ENCODE measurements at regions not wholly inside any gene's neighbourhood (a gene's known extent, or its start where the extent isn't known, plus 50 kb on each side); places are given as distances from the start of the nearest gene placed in this dataset.
A peak's percentile ranks its signal among the peaks of the same experiment; 100 is the strongest.
"Not testable (repeated sequence)": the region's sequence is repeated elsewhere in the genome, so short reads cannot be mapped to it uniquely, and the experiment has no call there.

DNA sequence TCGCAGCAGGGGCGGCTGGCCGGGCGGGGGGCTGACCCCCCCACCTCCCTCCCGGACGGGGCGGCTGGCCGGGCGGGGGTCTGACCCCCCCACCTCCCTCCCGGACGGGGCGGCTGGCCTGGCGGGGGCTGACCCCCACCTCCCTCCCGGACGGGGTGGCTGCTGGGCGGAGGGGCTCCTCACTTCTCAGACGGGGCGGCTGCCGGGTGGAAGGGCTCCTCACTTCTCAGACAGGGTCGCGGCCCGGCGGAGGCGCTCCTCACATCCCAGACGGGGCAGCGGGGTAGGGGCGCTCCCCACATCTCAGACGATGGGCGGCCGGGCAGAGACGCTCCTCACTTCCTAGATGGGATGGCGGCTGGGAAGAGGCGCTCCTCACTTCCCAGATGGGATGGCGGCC, 260.2 kb upstream of the PTCHD4 start:
- not testable (repeated sequence) for DNase-seq

DNA sequence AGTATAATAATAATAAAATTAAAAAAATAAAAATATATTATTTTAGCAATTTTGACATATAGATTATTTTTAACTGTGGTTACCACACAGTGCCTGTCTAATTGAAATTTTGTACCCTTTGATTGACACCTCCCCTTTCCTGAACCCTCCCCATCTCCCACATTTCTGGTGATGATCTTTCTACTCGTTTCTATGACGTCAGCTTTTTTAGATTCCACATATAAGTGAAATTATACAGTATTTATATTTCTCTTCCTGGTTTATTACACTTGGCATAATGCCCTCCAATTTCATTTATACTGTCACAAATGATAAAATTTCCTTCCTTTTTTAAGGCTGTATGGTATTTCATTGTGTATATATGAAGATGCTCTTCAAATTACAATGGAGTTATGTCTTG, 258.1 kb upstream of the PTCHD4 start:
- no peak for DNase-seq

DNA sequence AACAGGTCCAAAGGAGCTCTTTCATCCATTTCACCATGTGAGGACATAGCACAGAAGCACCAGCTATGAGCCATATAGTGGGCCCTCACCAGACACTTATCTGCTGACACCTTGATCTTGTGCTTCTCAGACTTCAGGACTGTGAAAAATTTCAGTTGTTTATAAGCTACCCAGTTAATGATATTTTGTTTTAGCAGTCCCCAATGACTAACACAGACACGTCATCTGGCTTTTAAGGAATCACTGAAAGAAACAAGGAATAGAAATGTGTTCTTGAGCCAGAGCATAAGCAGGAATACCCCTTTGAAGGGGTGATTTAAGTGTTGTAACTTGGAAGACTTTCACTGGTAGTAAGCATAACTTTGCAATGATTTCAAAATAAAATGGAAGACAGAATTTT, 214.7 kb upstream of the PTCHD4 start:
- DNase-seq: no peak

DNA sequence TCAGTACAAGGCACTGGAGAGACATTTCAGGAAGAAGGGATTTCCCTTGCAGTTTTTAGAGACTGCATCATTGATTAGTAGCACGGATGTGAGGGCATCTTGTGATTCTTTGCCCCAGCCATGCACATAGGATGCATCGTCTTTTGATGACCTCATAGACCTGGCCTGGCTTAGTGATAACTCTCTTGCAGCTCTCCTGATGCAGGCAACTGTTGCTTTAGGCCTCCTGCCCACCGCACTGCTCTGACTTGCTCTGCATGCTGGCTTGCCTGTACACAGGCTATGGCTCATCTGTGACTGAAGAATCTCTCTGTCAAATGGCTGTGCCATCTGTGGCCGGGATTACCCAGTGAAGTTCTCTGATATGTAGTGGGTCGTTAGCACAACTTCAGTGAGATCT, 207.7 kb upstream of the PTCHD4 start:
- DNase-seq: peak; percentile 8

DNA sequence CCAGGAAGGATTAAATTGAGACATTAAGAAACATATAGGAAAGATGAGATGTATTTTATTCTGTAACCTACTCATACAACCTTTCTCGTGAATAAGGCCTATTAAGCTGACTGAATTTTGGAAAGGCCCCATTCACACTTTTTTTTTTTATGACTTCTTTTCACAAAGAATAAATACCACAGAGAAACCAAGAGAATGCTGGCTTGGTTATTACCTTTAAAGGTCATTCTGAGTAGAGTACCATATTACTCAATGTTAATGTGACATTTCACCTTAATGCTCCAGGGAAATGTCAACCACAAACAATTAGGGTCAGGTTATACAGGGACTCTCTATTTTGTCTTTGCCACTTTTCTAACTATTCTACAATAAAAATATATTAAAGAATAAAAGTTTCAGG, 204.9 kb upstream of the PTCHD4 start:
- DNase-seq: no peak

DNA sequence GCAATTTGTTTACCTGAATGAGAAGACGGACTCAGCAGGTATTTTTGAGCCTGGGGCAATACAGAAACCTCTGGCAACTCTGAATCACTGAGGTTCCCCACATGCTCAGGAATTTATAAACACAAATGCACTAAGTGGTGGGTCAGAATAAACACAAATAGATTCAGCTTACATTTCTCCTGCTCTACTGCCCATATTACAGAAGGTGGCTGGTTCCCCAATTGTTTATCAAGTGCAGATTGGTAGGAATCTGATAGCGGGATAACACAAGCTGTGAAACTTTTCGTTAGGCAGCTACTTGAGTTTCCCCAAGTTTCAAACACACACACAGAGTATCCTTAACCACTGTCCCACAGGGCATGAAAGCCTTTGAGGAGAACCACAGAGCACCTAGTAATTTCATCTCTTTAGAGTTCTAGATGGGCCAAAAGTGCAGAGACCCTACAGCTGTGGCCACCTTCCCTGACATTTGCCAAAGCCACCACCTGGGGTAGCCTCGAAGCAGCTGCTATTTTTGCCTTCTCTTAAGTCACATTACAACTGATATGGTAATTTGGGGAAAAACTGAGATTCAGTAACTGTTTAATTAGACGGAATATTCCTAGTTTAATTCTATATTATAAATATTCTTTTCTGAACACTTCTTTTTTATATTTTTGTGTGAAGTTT, 204.2 kb upstream of the PTCHD4 start:
- DNase-seq: no peak

DNA sequence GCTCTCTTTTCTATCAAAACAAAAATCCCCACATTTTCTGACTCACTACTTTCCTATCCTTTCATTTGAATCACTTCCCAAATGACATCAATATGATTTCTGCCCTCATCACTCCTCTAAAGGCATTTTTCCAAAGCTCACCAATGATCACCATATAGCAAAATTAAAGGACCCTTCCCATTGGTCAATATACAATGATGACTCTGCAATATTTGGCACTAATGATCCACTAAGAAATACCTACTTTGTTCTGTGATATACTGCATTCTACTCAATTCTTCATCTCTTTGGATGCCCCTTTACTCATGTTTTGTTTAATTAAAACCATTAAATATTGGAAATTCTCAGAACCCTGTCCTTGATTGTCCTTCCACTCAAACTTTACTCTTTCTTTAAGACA, 200.3 kb upstream of the PTCHD4 start:
- no peak for DNase-seq

DNA sequence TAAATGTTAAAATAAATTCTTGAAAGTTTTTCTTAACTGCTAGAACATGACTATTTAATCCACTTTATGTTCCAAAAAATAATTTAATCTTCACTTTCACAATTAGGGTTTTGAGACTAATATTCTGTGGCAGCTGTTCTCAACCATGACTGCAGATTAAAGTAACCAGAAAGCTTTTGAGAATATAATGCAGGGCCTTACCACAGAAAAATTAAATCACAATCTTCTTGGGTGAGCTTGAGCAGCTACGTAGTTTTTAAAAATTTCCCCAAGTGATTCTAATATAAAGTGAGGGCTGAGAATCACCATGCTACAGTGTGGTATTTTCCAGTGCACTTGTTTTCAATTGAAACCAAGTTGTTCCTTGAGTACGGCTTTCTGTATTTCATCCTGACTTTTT, 196.6 kb upstream of the PTCHD4 start:
- no peak for DNase-seq

DNA sequence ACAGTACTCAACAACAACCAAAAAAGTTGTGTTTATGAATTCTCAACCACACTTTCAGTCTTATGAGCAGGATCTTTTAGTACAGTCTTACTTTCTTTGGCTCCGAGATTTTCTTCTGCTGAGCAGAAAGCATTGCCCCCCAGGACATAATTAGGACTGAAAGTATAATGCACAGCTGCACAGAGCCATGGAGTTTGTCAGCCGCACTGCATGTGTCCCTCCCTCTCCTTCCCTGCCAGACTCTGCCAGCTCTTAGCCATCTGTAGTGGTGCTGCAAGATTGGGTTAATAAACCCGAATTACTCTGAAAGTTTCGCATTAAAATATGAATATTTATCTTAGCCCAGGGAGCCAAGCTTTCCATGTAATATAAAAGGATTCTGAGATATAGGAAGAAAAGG, 179.6 kb upstream of the PTCHD4 start:
- DNase-seq: no peak

DNA sequence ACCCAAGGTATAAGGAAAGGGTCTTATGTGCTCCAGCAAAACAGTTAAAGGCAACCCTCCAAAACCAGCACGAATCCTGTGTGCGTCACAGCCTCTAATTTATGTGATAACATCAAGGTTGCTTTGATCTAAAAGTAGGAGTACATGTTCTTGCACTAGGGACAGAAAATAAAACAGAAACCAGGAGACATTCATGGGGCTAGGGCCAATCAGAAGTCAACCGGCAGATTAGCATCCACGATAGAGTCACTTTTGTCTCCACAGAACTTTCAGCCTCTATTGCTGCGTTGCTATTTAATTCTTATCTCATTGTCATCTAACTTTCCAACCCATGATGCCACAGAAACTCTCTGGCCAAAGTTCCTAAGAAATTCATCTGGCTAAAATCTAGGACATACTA, 178.8 kb upstream of the PTCHD4 start:
- no peak for DNase-seq

DNA sequence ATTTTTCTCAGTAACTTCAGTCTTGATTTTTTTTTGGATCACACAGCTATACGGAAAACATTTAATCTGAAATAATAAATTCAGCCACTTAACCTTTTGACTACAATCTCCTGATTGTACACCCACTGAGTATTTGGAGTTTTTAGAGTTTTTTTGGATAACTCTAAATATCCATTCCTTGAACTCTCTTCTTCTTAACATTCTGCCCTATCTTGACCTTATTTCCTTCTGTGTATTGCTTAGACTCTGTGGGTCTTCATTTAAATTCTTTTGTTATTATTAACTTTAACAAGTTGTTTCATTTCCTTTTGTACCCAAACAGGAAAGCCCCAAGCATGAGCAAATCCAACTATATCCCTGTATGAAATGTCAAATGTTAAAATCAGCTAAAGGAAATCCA, 170.2 kb upstream of the PTCHD4 start:
- DNase-seq: no peak

DNA sequence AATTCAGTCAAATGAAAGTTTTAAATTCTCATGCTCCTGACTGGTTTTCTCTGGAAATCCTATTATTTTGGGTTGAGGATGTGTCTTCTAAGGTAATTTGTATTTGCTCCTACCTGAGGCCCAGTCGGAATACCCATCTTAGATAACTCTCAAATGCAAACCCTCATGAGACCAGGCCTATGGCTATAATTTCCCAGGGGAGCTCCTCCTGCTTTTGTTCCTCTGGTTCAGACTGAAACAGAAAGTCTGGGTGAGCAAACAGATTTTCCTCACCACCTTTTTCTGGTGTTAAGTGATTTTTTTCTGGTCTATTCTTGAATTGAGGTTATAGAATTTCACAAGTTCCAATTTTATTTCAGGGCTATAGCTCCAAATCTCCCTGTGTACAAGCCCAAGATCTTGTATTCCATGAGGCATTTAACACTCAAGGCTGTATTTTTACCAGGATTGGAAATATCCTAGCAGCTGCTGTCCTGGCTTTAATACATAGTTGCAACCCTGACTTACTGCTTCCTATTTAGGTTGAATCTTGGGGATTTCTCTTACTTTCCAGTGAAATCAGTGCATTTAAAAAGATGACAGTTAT, 169.1 kb upstream of the PTCHD4 start:
- DNase-seq: no peak

DNA sequence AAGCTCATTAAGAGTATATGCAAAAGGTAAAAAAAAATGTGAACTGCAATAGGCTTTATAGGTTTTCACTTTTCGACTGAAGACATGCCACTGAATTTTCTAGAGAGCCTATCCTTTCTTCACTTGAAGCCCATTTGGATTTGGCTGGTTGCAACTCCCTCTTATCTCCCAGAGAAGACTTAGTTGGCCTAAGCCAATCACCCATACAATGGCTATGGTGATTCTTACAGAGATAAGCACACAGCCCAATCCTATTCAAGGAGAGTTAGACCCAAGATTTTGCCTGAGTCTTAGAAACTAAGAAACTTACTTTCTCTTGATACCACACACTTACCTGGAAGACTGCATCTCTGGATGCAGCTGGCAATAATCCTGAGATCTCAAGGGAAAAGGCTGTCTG, 167.3 kb upstream of the PTCHD4 start:
- DNase-seq: peak; percentile 7

DNA sequence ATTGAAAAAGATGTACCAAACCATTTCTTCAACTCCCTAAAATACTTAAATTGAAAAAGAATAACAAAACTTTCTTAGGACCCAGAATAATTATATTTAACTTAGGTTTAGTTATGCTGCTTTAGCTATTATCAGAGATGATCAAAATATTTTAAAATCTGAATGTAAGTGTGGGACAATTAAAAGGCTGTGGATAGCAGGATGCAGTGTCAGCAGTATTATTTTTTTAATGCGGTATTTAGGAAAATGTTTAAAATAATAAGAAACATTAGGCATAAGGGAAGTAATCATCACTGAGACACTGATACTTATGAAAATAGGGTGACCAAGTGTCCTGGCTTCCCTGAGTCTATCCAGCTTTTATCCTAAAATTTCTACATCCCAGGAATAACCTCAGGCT, 161.5 kb upstream of the PTCHD4 start:
- no peak for DNase-seq

DNA sequence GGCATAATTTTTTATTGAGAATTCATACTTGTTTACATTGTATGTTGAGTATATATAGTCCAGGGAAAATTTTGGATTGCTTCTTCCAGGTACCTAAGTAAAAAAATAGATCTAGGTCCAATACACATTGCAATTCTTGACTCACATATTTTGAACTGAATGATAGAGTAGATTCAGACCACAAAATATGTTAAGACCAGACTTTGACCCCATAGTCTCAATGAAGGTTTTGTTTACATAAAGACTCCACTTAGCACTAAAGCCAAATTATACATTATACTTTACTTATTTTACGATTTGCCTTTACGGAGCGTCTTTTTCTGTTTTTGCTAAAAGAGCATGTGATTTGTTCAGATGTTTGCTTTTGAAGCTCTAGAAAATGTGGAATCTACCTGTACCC, 144.1 kb upstream of the PTCHD4 start:
- no peak for DNase-seq

DNA sequence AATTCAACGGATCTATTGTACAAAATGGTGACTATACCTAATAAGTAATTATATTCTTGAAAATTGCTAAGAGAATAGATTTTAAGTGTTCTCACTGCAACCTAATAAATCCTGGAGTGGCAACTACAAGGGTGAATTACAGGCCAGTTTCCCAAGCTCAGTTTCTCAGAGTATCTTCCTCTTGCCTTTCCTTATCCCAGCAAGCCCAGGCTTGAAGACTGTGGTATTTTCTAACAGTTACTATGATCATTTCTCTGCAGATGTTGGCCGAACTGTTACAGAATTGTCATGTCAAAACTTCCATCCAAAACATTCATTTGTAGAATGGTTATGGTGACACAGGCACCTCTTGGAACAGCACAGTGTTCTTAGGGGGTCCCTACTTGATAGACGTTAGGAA, 138.1 kb upstream of the PTCHD4 start:
- no peak for DNase-seq

DNA sequence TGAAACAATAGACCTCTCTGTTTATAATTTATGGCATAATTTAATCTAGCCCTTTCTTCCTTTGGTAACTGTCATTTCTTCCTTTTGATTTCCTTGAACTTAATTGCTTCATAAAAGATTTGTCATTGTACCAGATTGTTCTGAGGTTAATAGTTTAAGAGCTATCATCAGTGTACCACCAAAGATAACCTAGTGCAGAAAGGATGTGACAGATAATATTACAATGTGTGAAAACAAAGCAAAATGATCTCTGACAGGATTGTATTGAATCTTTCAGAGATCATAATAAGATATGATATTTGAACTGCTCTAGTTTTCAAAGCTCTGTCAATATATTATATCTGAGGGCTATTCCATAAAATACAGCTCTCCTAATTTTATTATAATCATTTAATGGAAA, 132.1 kb upstream of the PTCHD4 start:
- no peak for DNase-seq

DNA sequence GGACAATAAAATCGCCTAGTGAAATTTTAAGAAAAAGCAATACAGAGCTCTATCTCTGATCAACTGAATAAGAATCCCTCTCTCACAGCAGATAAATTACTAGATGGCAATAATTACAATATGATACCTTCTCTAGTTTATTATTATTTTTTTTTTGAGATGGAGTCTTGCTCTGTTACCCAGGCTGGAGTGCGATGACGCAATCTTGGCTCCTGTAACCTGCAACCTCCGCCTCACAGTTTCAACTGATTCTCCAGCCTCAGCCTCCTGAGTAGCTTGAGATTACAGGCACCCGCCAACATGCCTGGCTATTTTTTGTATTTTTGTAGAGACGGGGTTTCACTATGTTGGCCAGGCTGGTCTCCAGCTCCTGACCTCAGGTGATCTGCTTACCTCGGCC, 129.3 kb upstream of the PTCHD4 start:
- DNase-seq: no peak

DNA sequence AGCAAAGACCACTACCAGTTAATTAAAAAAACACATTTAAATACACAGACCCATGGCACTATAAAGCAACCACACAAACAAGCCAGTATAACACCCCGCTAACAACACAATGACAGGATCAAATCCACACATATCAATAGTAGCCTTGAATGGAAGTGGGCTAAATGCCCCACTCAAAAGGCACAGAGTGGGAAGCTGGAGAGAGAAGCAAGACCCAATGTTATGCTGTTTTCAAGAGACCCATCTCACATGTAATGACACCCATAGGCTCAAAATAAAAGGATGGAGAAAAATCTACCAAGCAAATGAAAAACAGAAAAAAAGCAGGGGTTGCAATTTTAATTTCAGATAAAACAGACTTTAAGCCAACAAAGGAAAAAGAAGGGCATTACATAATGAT, 125.4 kb upstream of the PTCHD4 start:
- DNase-seq: no peak

DNA sequence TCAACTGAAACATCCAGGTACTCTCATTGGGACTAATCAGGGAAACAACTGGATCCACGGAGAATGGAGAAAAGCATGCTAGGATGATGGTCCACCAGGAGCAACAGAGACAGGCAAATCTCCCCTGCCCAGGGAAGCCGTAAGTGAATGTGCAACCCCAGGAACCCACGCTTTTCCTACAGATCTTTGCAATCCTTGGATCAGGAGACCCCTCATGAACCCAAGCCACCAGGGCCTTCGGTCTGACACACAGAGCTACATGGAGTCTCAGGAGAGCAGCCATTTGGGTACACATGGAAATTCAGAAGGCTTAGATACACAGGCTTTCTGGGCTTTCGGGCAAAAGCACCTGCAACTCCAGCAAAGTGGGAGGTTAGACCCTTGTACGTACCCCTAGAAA, 122.1 kb upstream of the PTCHD4 start:
- DNase-seq: no peak

DNA sequence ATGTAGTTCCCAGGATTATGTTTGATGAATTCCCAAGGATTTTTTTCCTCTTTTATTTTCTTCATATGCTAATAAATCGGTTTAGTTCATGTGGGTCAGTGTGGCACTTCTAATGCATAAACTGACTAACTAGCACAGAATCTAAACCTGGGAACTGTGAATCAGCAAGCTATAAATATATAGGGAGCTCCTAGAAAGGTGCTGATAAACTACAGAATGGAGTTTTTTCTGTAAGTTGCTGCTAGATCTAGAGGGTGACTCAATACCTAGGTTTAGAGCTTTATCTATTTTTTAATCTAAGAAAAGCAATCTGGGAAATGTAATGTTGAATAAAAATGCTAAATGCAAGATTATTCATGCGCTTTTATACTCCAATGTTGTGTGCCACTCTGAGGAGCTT, 118.8 kb upstream of the PTCHD4 start:
- no peak for DNase-seq

DNA sequence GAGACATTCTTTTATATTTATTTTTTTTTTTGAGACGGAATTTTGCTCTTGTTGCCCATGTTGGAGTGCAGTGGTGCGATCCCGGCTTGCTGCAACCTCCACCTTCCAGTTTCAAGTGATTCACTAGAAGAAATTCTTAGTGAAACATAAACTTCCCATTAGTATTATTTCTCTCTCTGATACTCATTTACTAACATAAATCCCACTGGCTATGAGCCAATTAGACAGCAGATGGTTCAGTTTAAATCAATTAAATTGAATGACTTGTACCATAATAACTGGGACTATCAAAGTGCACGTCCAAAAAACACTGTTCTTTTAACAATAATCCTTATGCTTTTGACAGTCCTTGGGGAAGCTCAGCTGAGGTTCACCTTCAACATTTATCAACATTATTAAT, 111.2 kb upstream of the PTCHD4 start:
- DNase-seq: peak; percentile 80

DNA sequence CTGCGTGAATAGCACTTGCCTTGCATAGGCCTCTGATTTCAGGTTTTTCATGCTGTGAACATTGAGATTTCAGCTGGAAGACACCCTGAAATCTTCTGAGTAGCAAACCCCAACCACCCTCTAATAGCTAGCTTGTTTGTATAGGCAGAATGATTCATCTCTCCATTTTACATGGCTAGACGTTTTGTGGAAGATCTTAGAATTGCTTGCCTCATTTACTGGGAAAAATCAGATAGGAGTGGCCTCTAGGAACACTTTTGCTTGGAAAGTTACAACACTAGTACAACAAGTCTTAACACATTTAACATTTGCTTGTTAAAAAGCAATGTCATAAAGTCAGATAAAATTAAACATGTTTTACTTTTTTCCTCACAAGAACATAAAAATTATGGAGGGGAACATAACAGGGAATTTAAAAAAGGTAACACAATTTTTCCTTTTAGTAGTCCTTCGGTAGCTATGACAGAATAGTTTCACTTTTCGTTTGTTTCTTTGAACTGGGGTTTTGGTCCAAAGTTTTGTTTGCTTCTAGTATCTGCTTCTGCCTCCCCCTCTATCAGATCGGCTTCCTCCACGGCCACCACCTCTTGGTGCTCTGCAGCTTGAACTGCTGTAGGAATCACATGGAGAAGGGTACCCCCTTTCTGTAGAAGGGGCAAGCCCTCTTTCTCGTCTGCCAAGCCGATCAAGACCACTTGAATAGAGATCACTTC, 102.2 kb upstream of the PTCHD4 start:
- DNase-seq: no peak

DNA sequence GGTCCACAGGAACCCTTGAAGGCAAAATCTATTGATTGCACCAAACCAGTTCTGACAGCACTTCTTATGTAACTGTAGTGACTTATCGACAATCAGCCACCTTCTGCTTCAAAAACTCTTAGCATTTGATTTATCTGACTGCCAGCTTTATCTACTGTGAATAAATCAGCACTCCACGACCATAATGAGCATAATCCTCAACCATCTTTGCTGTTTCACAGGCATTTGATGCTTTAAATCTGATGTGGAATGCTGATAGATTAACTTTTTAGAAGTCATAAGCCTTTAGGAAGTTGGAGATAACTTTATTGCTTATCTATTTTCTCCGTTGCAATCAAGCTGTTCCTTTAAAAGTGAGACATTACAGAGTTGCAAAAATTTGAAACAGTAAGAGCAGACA, 101.5 kb upstream of the PTCHD4 start:
- DNase-seq: no peak

DNA sequence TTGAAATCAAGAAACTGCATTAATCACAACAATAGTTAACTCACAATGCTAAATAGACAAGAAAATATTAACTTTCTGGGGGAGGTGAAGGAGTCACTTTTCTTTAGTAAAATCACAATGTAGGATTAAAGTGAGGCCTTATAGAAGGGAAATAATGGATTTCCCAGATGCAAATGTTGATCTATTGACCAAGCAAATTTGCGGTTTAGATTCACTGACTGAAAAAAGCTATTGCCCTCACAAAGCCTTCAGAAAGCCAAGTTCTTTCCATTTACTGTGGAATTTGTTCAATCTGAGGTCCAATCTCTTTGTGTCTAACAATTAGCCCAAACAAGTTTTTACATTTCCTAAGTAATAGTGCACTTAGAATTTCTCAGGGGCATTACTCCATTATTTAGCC, 95.1 kb upstream of the PTCHD4 start:
- no peak for DNase-seq

All from NCI-H82 (cell line).